CD4-positive, alpha-beta T cell treated with Interferon gamma for 1 hour (primary cell): ENCODE measurements at regions not wholly inside any gene's neighbourhood (a gene's known extent, or its start where the extent isn't known, plus 50 kb on each side); places are given as distances from the start of the nearest gene placed in this dataset.
A peak's percentile ranks its signal among the peaks of the same experiment; 100 is the strongest.

ENCODE experiments used
- DNase-seq: peaks from one replicate; pipeline ENCODE4 v3.0.0-alpha.2; 2020

GRCh38 chr7:148950806-148951205, 66.7 kb upstream of the EZH2 start:
- DNase-seq: no peak

- no peak for DNase-seq
Measured at GRCh38 chr7:148944935-148945934, 61.1 kb upstream of the EZH2 start.

- DNase-seq: peak; percentile 69
Measured at GRCh38 chr7:148941598-148942275, 57.6 kb upstream of the EZH2 start.

GRCh38 chr7:148940702-148941597, 56.9 kb upstream of the EZH2 start:
- peak; percentile 71 for DNase-seq

GRCh38 chr7:148939128-148939755, 55.2 kb upstream of the EZH2 start:
- DNase-seq: no peak

- DNase-seq: no peak
Measured at GRCh38 chr7:148935451-148935850, 51.4 kb upstream of the EZH2 start.
